ENCODE measurements at regions not wholly inside any gene's neighbourhood (a gene's known extent, or its start where the extent isn't known, plus 50 kb on each side); places are given as distances from the start of the nearest gene placed in this dataset.

GRCh38 chr18:1467461-1467964 is 562.8 kb downstream of the ADCYAP1 start:
- no peak for TF ChIP-seq EZH2 (IDR thresholded peaks at IDR 0.05; ENCODE audit: insufficient read depth, low read length)
- no peak for TF ChIP-seq CTCF (IDR thresholded peaks at IDR 0.05; ENCODE audit: insufficient read depth, low read depth, low read length)

Data from astrocyte (in vitro differentiated cells and primary cell).